K562 (cell line): ENCODE measurements at regions not wholly inside any gene's neighbourhood (a gene's known extent, or its start where the extent isn't known, plus 50 kb on each side); places are given as distances from the start of the nearest gene placed in this dataset.

Experiments used
- ATAC-seq: fragments of 200-7000 bp; cut with Tn5 transposase; 3 replicates; pipeline ENCODE4 v1.9.1; 2020; ENCODE audit warnings: moderate library complexity
- BruUV-seq: library from RNA; stranded (reverse); fragments of 400-500 nt; replicated peaks from 2 replicates; lab custom pipeline; 2021; lab: Mats Ljungman, UMichigan
- CTCF ChIA-PET: fragments of 300-600 bp; formaldehyde crosslinking; extraction: SDS; loops from one replicate; lab custom pipeline; 2021; ENCODE audit warnings: low intra/inter-chr PET ratio; lab: Yijun Ruan, JAX
- POLR2A ChIA-PET: fragments of 300-600, 350-650 bp; sonication (Branson Sonifier 250); formaldehyde crosslinking; extraction: SDS; loops from one replicate; lab custom pipeline; 2021; ENCODE audit warnings: antibody characterized with exemption, inconsistent platforms; lab: Yijun Ruan, JAX
- DNase-seq, 4 experiments: peaks; one replicate each; pipeline versions ENCODE4 v3.0.0 to v3.0.0-alpha.2; 2011 to 2018; ENCODE audit warnings: low spot score in 3 of 4, mixed read lengths in 3 of 4; ENCODE audit errors: extremely low read depth in 1 of 4
- FAIRE-seq: peaks from 2 replicates; lab custom pipeline; 2011; peaks lifted over from hg19 to GRCh38; lab: Jason Lieb, UNC
- H2AFZ ChIP-seq: 2 replicates; pipeline ENCODE4 v1.6.0; 2011; ENCODE audit warnings: low read depth, low read length, control low read depth, inconsistent platforms
- H3K27ac ChIP-seq: fragments of 200-600 bp; 3 replicates; pipeline ENCODE4 v1.8.0; 2011; ENCODE audit warnings: low read depth, mild to moderate bottlenecking, control low read depth, inconsistent platforms, low read length, moderate library complexity, mixed read lengths; ENCODE audit errors: extremely low read depth
- H3K27me3 ChIP-seq, 2 experiments: fragments of 300-600 bp in 1 of 2; 2 replicates in 1 of 2; 3 replicates in 1 of 2; pipeline versions ENCODE4 v1.6.0 to v1.8.0; 2011; ENCODE audit warnings: inconsistent platforms in 2 of 2, low read length in 2 of 2, mild to moderate bottlenecking in 1 of 2, mixed read lengths in 1 of 2, moderate library complexity in 1 of 2; ENCODE audit not compliant: control insufficient read depth in 2 of 2, insufficient read depth in 2 of 2
- H3K36me3 ChIP-seq: fragments of 300-600 bp; 3 replicates; pipeline ENCODE4 v1.8.0; 2011; ENCODE audit warnings: mild to moderate bottlenecking, low read length, inconsistent platforms; ENCODE audit not compliant: control insufficient read depth, insufficient read depth
- H3K4me1 ChIP-seq, 2 experiments: fragments of 200-600 bp in 1 of 2; replicated peaks in 1 of 2; 2 replicates in 1 of 2; 3 replicates in 1 of 2; pipeline versions ENCODE4 v1.5.1 to v1.8.0; 2011; ENCODE audit warnings: inconsistent platforms in 2 of 2, low read length in 2 of 2, mild to moderate bottlenecking in 1 of 2, mixed read lengths in 1 of 2, moderate library complexity in 1 of 2; ENCODE audit not compliant: control insufficient read depth in 2 of 2, insufficient read depth in 2 of 2
- H3K4me2 ChIP-seq: 2 replicates; pipeline ENCODE4 v1.6.1; 2011; ENCODE audit warnings: low read length, control low read depth, inconsistent platforms, mixed read lengths; ENCODE audit not compliant: insufficient read depth
- H3K4me3 ChIP-seq: fragments of 200-600 bp; sonication (generic), shearing (Covaris generic); 2 replicates; pipeline ENCODE4 v1.5.1; 2016; ENCODE audit warnings: control low read depth, inconsistent platforms
- H3K79me2 ChIP-seq: fragments of 200-600 bp; 3 replicates; pipeline ENCODE4 v1.8.0; 2011; ENCODE audit warnings: low read length, inconsistent platforms; ENCODE audit not compliant: control insufficient read depth, insufficient read depth
- H3K9ac ChIP-seq, 2 experiments: 2 replicates each; pipeline versions ENCODE4 v1.6.0 to v1.6.1; 2011; ENCODE audit warnings: low read depth in 2 of 2, low read length in 2 of 2, control low read depth in 1 of 2, inconsistent platforms in 1 of 2, mild to moderate bottlenecking in 1 of 2, mixed read lengths in 1 of 2; ENCODE audit not compliant: insufficient read depth in 1 of 2
- H3K9me1 ChIP-seq: one replicate; pipeline ENCODE4 v1.6.0; 2011; ENCODE audit warnings: inconsistent platforms, mild to moderate bottlenecking, low read length, moderate library complexity; ENCODE audit not compliant: control insufficient read depth, insufficient read depth
- H3K9me3 ChIP-seq: replicated peaks from 2 replicates; pipeline ENCODE4 v1.5.1; 2011; ENCODE audit warnings: low read depth, low read length, inconsistent platforms; ENCODE audit not compliant: control insufficient read depth, insufficient read depth
- H4K20me1 ChIP-seq: replicated peaks from 2 replicates; pipeline ENCODE4 v1.6.1; 2011; ENCODE audit warnings: low read length, inconsistent platforms, mixed read lengths; ENCODE audit not compliant: control insufficient read depth, insufficient read depth
- CTCF ChIP-seq, 3 experiments: IDR thresholded peaks in 2 of 3; conservative IDR thresholded peaks in 1 of 3; 2 replicates each; pipeline ENCODE4 v1.5.1; 2011 to 2012; ENCODE audit warnings: low read length in 3 of 3, mild to moderate bottlenecking in 3 of 3, control low read depth in 2 of 3, improper control_type of control experiment in 1 of 3, inconsistent platforms in 1 of 3, low read depth in 1 of 3, mixed read lengths in 1 of 3, moderate library complexity in 1 of 3; ENCODE audit not compliant: insufficient read depth in 2 of 3
- CTCFL ChIP-seq: IDR thresholded peaks from 2 replicates; pipeline ENCODE4 v1.6.1; 2011; ENCODE audit warnings: borderline replicate concordance, low read depth, mild to moderate bottlenecking, moderate library complexity, low read length; ENCODE audit not compliant: insufficient read depth, poor library complexity, severe bottlenecking
- EGR1 ChIP-seq: fragments of 450-650 bp; conservative IDR thresholded peaks from 2 replicates; pipeline ENCODE4 v1.6.1; 2017; ENCODE audit warnings: mild to moderate bottlenecking
- LARP7 ChIP-seq: fragments of 450-650 bp; IDR thresholded peaks from 2 replicates; pipeline ENCODE4 v1.6.1; 2016
- SETDB1 ChIP-seq: IDR thresholded peaks from one replicate; pipeline ENCODE4 v1.6.1; 2012; ENCODE audit warnings: low read length, control low read depth, inconsistent platforms
- SMAD2 ChIP-seq: fragments of 150-350 bp; IDR thresholded peaks from 2 replicates; pipeline ENCODE4 v1.6.1; 2014; ENCODE audit warnings: low read depth, mild to moderate bottlenecking, low read length
- SMAD3 ChIP-seq: fragments of 450-650 bp; formaldehyde crosslinking; conservative IDR thresholded peaks from 2 replicates; pipeline ENCODE4 v1.4.0; 2020; ENCODE audit warnings: mild to moderate bottlenecking
- TRIM25 ChIP-seq: fragments of 450-650 bp; IDR thresholded peaks from 2 replicates; pipeline ENCODE4 v1.7.0; 2016; ENCODE audit warnings: borderline replicate concordance
- USF1 ChIP-seq: sonication (generic); formaldehyde crosslinking; IDR thresholded peaks from 2 replicates; pipeline ENCODE4 v1.9.0; 2022; ENCODE audit warnings: mild to moderate bottlenecking, missing genetic modification reagents
- ZC3H11A ChIP-seq: IDR thresholded peaks from 2 replicates; pipeline ENCODE4 v1.6.1; 2012; ENCODE audit warnings: low read depth, low read length, improper control_type of control experiment
- ZNF253 ChIP-seq: fragments of 250-450 bp; sonication (Bioruptor Pico); conservative IDR thresholded peaks from 2 replicates; pipeline ENCODE4 v1.6.1; 2021; ENCODE audit warnings: mild to moderate bottlenecking
- ZNF263 ChIP-seq: sonication (generic); formaldehyde crosslinking; IDR thresholded peaks from 2 replicates; pipeline ENCODE4 v1.8.0; 2022; ENCODE audit warnings: mild to moderate bottlenecking, missing genetic modification reagents, borderline replicate concordance
- ZNF311 ChIP-seq: fragments of 250-450 bp; sonication (Bioruptor Pico); IDR thresholded peaks from 2 replicates; pipeline ENCODE4 v1.4.0; 2020; ENCODE audit warnings: mild to moderate bottlenecking, moderate library complexity
- ZNF408 ChIP-seq: fragments of 250-450 bp; sonication (Bioruptor Pico); IDR thresholded peaks from 2 replicates; pipeline ENCODE4 v1.4.0; 2020; ENCODE audit warnings: low read depth, mild to moderate bottlenecking, moderate library complexity
- ZNF830 ChIP-seq: fragments of 250-450 bp; sonication (Bioruptor Pico); IDR thresholded peaks from 2 replicates; pipeline ENCODE4 v1.5.0; 2021; ENCODE audit warnings: mild to moderate bottlenecking
- WGBS: fragments of 100-300 bp; shearing (Covaris generic); methylation state at CpG from one replicate; pipeline ENCODE4 v1.1.6; 2016; ENCODE audit warnings: low coverage, mixed read lengths; ENCODE audit not compliant: insufficient coverage; ENCODE audit errors: missing lambda C conversion rate; 5-methylcytosine and 5-hydroxymethylcytosine counted together
- in situ Hi-C: fragments of 300-500 bp; cut with MboI; formaldehyde crosslinking; loops from 4 replicates; pipeline ENCODE4 v1.15.0; 2018; ENCODE audit warnings: inconsistent platforms, mixed read lengths
- intact Hi-C: fragments of 100-400 bp; cut with micrococcal nuclease; formaldehyde crosslinking; loops from 2 replicates; pipeline ENCODE4 v1.14.2; 2022

- TF ChIP-seq ZNF311 (CRISPR knock-in tag) = no peak
- TF ChIP-seq EGR1 = no peak
- no peak for TF ChIP-seq ZNF408 (CRISPR knock-in tag)
These were observed 974.6 kb upstream of the CELF2 start (continued) for GRCh38 chr10:10043083-10043482.

- intact Hi-C loops = no loop called here
- no peak for DNase-seq
- Histone ChIP-seq H3K79me2 (no peaks in the 10 kb centered on the region), H3K4me1 (no peaks in the 10 kb centered on the region), H4K20me1 (no peaks in the 10 kb centered on the region), H3K4me3 (no peak overlapping the region), H2AFZ (no peak overlapping the region), H3K36me3 (no peaks in the 10 kb centered on the region), H3K4me2 (no peak overlapping the region), H3K9me1 (no peaks in the 10 kb centered on the region), H3K27ac (no peak overlapping the region), H3K9me3 (no peaks in the 10 kb centered on the region; the same call in 1 of the 2 replicates), H3K9ac (no peak overlapping the region), H3K27me3 (no peaks in the 10 kb centered on the region)
- ChIA-PET CTCF (no interaction called here), POLR2A (no interaction called here)
- no peak for FAIRE-seq
- 0% methylated on average over 4 of the region's 4 CpGs for WGBS
- ATAC-seq = no peak
- in situ Hi-C loops = no loop called here
- BruUV-seq = no TSS peak
- no peak for TF ChIP-seq SMAD2
- TF ChIP-seq CTCFL = no peak
- no peak for TF ChIP-seq ZNF253
- no peak for TF ChIP-seq ZNF263
- TF ChIP-seq SMAD3 = no peak
- no peak for TF ChIP-seq LARP7
- TF ChIP-seq TRIM25 = no peak
- no peak for TF ChIP-seq SETDB1
- TF ChIP-seq USF1 (CRISPR knock-in tag) = no peak
- TF ChIP-seq ZNF830 (CRISPR knock-in tag) = no peak
- TF ChIP-seq ZC3H11A = no peak
- TF ChIP-seq CTCF (IDR thresholded peaks at IDR 0.05 in 2 of 3, conservative IDR thresholded peaks at IDR 0.05 in 1 of 3; ENCODE audit: insufficient read depth in 2 of 3, low read depth in 1 of 3, low read length in 3 of 3) = no peak
These were observed 972.5 kb upstream of the CELF2 start for GRCh38 chr10:10044922-10045764.
